GM19023 (cell line): ENCODE measurements at regions not wholly inside any gene's neighbourhood (a gene's known extent, or its start where the extent isn't known, plus 50 kb on each side); places are given as distances from the start of the nearest gene placed in this dataset.

ENCODE experiments used
- ATAC-seq: cut with Tn5 transposase; IDR thresholded peaks from one replicate; pipeline ENCODE4 v1.9.1; 2021; ENCODE audit warnings: mild to moderate bottlenecking, moderate library complexity; ENCODE audit not compliant: unreplicated experiment

DNA sequence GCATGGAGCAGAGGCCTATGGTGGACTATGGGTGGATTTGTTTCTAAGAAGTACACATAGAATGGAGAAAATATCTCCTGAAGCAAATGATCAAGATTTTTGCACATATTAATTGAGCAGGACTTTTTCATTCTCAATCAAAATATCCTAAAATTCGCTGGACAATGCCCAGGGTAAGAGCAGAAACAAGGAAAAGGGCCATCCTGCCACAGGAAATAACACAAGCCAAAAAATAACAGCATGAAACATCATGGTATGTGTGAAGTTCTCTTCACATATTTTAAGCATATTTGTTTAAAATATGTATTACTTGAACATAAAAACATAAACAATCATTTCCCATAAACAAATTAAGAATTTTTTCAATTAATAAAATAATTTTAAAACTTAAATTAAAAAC, 868.9 kb downstream of the EPHA7 start:
- no peak for ATAC-seq

DNA sequence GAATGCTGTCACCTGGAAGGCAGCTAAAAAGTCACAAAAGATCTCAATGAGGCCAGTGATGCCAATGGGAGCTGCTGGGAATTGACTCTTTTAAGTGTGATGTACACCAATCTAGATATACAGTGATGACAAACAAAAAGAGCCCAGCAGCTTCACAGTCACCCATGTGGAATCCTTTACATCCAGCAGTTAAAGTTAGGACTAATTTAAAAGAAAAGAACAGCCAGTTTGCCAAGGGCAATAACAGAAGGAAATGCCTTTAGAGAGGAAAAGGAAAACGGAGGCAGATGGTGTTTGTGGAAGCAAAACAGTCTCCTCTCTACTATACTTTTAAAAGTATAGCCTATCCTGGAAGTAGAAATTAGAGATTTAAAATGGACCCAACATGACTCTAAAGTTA, 873.5 kb downstream of the EPHA7 start:
- no peak for ATAC-seq

DNA sequence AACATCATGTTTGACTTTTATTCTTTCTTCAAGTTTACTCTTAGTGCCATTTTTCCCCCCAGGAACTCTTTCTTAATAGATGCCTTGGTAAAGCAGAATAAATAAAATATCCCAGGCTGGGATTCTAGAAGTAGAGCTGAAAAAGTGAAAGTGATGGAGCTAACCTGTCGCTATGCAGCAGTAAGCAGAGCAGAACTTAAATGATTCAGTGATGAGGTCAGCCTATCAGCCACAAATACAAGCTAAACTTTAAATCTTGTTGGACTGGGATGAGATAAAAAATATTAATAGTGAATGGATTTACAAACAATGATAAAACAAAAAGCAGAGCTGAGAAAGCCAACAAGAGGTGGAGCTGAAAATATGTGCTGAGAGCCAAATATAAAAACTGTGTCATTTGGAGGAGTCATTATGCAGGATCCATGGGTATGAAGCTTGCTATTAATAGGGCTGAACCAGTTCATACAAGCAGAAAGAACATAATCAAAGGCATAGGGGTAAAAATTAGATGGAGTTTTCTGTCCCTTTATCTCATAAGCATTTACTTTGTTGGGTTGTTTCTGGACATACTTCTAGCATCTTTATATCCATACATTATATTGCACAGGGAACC, 877.8 kb downstream of the EPHA7 start:
- no peak for ATAC-seq

DNA sequence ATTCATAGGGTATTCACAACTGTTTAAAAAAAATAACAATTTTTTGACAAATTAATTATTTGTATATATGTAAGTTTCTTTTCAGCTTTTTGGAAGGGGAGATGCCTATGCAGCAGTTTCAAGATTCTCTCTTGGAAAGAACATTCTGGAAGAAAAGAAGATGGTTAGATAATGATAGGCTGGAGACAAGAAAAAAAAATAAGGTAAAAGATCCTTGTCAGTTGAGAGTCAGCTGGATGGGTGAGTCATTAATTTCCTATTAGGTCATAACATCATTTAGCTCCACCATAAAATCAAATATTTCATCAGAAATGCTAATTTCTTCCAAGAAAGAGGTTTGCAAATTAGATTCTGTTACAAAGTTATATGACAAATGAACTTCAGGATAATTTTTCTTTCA, 880.4 kb downstream of the EPHA7 start:
- no peak for ATAC-seq

DNA sequence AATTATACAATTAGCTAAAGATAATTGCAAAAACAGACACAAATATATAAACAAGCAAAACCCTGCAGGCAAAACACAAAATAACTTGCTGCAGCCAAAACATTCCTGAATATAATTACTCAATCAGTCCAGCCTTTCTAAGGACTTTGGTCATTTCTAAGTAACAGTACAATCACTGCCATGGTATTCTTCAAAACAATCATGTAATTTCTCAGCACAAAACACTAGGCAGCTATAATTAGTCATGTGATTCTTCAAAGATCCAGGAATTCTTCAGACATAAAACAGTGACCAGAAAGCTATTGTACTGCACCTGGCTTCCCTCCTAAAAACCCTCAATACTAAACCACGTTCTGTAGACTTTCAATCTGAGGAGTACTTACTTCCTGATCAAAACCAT, 881.1 kb downstream of the EPHA7 start:
- no peak for ATAC-seq

DNA sequence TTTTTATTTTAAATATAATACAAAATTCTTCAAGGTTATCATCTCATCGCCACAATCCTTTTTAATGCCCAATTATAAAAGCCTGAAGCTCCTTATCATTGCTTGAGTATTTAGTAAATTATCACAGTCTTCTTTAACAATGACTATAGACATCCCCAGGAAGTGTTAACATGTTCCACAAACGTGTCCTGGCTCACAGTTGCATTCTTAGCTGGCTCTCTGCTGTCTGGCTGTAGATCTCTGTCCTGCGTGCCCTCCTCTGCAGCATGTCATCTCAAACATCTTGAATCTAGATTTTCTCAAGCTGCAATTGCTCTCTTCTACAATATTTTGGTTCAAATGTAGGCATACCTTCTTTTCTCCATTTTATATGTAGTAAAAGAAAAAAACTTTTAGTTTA, 885.2 kb downstream of the EPHA7 start:
- no peak for ATAC-seq

DNA sequence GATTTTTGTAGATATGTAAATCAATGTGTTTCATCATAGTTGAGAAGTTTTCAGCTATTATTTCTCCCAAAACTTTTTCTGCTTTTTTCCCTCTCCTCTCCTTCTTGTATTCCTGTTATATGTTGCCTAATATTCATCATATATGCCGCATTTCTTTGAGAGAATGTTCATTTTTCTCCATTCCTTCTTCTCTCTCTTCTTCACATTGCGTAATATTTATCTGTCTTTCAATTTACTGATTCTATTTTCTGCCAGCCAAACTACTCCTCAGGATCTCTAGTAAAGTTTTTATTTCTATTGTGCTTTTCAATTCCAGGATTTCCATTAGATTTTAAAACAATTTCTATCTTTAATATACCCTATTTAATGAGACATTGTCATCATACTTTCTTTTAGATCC, 896.8 kb downstream of the EPHA7 start:
- ATAC-seq, result no peak

DNA sequence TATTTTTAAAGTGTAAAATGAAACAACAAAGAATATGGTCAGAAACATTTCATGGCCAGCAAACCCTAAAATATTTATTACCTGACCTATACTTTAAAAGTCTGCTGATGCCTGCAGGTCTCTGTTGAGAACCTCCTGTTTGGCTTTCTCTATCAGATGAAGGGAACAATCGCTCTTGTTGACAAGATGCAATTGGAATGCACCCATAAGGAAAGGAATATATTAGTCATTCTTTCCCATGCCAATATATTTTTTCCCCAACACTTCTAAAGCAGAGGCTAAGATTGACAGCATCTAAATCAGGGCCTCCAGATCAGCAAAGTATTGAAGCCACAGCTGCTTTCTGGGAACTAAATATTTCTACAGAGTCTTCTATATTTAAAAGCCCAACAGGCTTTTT, 897.8 kb downstream of the EPHA7 start:
- no peak for ATAC-seq

DNA sequence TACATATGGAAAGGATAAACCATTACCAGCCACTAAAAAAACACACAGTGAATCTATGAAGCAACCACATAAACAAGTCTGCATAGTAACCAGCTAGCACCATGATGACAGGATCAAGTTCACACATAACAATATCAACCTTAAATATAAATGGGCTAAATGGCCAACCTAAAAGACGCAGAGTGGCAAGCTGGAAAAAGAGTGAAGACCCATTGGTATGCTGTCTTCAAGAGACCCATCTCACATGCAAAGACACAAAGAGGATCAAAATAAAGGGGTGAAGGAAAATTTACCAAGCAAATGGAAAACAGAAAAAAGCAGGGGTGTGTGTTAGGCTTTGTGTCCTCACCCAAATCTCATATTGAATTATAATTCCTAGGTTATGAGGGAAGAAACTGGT, 909.2 kb downstream of the EPHA7 start:
- ATAC-seq, result no peak

DNA sequence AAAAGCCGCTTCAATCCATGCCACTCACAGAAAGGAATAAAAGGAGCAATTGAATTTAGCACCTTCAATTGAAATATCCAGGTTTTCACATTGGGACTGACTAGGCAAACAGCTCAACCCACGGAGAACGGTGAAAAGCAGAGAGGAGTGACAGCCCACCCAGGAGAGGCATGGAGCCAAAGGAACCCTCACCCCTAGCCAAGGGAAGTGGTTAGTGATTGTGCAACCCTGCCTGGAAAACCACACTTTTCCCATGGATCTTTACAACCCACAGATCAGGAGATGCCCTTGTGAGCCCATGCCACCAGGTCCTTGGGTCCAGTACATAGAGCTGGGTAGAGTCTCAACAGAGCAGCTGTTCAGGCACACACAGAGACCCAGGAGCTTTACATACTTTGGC, 911.8 kb downstream of the EPHA7 start:
- ATAC-seq, result no peak

DNA sequence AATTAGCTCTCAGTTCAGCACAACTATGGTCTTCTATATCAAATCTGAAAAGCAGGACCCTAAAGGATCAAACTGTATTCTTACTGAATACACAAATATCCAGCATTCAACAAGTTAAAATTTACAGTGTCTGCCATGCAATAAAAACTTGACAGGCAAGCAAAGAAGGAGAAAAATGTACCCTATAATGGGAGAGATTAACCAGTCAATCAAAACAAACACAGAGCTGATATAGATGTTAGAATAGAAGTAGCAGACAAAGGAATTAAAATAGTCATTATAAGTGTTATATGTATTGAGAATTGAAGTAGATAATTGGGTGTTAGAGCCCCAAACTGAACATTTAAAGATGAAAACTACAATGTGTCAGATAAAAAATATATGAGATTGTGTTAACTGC, 914.9 kb downstream of the EPHA7 start:
- ATAC-seq, result no peak

DNA sequence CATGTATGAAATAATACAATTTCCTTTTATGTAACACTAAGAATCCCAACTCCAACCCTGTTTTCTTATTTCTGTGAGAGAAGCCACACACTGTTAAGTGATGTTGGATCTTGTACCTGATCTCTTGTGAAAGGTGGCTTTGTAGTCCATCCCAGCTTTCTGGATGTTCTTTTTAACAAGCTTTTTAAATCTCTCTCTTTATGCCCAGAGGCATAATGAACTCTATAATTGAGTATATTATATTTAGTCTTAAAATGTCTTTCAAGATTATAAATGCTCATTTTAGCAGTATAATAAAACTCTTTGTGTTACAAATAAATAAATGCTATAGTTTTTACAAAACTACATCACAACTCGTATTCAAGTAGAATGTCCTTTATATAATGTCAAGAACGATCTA, 922.1 kb downstream of the EPHA7 start:
- ATAC-seq, result no peak

DNA sequence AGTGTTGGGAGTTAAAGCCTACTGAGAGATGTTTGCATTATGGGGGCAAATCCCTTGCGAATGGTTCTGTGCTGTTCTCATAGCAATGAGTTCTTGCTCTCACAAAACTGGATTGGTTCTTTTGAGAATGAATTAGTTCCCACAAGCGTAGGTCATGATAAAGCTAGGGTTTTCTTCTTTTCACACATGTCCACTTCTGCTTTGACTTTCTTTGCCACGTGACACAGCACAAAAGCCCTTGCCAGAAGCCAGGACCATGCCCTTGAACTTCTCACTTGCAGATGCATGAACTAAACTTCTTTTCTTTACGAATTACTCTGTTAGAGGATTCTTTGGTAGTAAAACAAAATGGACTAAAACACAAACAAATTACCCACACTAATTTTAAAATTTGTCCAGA, 922.8 kb downstream of the EPHA7 start:
- no peak for ATAC-seq

DNA sequence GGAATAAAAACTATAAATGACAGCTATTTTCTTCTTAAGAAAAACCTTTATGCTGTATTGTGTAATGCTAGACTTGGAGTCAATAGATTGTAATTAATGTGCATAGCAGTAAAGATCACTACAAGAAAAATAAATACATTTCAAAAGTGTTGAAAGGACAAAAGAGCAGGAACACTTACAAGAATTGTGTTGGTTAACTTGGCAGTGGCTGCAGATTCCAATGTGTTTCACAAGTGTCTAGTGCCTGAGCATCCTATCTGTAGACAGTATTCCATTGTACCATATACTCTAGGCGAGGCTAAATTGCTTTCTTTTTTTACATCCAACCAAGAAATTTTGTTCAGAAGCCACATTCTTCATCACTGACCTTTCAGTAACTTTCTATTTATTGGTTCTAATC, 924.1 kb downstream of the EPHA7 start:
- ATAC-seq, result no peak

DNA sequence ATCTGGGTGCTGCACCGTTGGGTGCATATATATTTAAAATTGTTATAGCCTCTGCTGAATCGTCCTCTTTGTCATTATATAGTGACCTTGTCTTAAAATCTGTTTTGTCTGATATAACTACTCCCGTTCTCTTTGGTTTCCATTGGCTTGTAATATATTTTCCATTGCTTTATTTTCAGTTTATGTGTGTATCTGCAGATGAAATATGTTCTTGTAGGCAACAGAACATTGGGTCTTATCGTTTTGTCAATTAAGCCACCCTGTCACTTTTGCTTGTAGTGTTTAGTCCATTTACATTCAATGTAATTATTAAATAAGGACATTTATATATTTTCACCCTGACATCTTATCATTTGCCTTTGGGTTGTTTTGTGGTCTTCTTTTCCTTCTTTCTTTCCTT, 933.9 kb downstream of the EPHA7 start:
- no peak for ATAC-seq

DNA sequence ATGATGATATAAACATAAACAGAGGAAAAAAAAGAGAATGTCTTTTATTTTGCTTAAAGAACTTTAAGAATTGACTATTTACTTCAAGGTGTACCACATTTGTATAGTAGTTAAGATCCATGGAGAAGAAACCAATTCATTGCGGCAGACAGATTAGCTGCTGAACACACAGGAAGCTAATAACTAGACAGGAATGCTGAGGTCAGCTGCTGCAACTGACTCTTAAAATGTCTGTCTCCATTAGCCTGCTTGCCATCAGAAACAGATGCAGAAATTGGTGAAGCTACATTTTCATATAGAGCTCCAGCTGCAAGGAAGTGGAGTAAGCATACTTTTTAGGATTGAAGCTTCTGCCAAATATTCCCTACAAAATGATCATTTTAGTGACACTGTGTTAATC, 939.5 kb downstream of the EPHA7 start:
- ATAC-seq, result no peak

DNA sequence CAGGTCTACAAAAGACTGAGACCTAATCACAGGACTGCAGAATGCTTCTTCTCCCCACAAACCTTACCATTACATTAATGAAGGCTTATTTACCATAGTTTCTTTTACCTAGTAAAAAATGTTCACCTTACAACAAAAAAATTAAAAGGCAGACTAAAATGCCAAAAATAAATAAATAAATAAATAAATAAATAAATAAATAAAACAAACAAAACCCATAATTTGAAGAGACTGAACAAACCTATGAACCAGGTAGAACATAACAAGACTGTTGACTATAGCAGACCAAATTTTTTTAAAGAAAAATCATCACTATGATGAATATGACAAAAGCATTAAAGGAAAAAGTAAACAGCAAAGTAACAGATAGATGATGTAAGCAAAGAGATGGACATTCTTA, 946.3 kb downstream of the EPHA7 start:
- no peak for ATAC-seq

DNA sequence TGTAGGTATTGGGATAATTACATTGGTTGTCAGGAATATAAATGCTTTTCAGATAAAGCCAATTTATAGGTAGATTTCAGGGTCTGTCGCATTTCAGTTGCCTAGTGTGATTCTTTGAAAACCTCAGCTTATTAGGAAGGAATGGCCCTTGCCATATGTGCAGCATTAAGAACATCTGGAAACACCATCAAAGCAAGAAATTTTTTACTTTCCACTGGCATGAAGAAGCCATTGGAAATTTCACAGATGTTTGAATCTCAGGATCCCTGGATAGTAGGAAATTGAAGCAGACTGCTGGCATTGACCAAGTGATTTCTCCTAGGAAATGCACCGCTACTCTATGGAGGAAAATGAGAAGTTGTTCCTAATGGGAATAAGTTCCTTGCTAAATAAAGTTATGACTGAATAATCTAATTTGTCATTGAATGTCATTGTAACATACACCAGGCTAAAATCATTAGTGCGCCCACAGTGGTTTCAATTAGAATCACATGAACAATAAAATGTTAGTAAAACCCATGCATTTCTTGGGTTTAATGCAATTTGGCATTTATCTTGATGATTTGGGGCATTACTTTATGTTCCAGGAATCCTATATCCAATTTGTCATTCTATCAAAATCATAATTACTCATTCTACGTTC, 950.1 kb downstream of the EPHA7 start:
- no peak for ATAC-seq

DNA sequence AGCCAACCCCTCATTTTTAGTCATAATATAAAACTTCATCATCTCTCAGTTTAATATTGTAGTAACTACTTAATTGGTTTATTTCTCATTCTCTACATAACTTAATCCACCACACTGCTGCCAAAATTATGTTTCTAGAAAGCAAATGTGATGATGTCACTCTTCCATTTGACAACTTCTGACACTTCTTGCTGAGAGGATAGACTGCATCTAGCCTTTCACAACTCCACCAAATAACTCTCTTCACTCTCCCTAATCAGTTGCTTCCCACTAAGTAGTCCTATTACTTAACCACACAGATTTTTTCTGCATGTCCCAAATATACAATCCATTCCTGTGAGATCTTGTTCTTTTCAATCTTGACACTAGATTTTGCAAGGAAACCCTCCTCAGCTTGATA, 951.3 kb downstream of the EPHA7 start:
- no peak for ATAC-seq

DNA sequence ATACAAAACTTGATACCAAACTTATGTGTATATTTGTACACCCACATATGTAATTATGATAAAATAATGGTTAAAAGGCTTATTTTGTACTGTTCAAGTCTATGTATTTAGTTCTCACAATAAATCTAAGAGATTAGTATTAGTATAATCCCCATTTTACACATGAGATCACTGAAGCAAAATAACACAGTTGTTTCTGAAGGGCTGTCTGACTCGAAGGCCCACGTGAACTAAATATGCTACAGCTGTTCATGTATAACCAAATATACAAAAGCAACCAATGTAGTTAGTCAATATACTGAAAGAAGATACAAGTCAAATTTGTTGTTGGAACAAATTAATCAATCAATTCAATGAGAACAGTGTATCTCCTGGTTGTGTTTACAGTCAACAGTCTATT, 959.2 kb downstream of the EPHA7 start:
- no peak for ATAC-seq

DNA sequence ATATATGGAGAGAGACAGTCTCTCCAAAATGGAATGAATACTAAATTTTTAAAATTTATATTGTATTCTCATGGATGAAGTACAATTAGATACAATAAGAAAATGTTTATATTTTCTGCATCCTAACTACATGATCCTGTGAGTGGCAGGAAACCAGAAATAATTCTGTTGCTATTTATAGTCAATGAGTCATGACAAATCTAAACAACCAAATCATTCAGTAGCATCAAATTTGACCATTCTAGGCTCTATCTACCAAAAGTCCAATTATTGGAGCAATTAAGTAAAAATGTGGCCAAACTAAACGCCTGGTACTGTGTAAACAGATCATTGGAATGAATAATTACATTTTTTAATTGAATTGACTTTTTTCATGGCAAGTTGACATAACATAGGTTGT, 959.8 kb downstream of the EPHA7 start:
- no peak for ATAC-seq

DNA sequence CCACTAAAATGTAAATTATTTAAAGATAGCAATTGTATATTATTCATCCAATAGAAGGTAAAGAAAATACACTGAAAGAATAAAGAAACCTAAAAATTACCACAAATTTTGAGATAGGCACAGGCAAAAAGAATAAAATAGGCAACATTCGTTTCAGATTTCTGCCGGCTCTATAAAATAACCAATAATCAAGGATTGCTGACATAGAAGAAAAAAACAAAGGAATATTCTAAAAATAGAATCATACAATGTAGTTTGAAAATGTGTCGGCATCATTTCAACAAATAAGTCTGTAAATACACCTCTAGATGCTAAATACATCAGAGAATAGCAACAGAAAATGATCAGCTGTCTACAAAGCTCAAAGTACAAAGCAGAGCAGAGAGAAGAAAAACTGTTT, 973.3 kb downstream of the EPHA7 start:
- ATAC-seq, result no peak

DNA sequence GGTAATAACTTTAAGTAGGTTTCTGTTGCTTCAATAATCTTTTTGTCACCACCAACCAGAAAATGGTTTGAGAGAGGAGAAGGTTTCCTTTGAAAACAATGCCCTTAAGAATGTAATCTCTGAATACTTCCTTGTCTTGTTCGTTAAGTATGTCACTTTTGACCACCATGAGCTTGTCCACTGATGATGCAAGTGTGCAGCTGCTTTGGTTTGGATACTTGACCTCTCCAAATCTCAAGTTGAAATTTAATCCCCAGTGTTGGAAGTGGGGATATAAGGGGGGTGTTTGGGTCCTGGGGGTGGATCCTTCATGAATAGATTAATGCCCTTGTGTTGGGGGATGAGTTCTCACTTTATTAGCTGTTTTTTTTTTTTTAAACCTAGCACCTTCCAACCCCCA, 985.4 kb downstream of the EPHA7 start:
- no peak for ATAC-seq
